Activated naive CD4-positive, alpha-beta T cell treated with anti-CD3 and anti-CD28 coated beads, Interleukin-2, amount 50 U/mL, for 24 hours (primary cell): ENCODE measurements at regions not wholly inside any gene's neighbourhood (a gene's known extent, or its start where the extent isn't known, plus 50 kb on each side); places are given as distances from the start of the nearest gene placed in this dataset.
"Not testable (repeated sequence)": the region's sequence is repeated elsewhere in the genome, so short reads cannot be mapped to it uniquely, and the experiment has no call there.

Experiments
- H3K27ac Mint-ChIP-seq: one replicate; pipeline ENCODE4 v1.8.0; 2021; ENCODE audit warnings: mild to moderate bottlenecking, mixed read lengths
- H3K27me3 Mint-ChIP-seq: one replicate; pipeline ENCODE4 v1.8.0; 2021; ENCODE audit warnings: mixed read lengths
- H3K36me3 Mint-ChIP-seq: one replicate; pipeline ENCODE4 v1.8.0; 2021; ENCODE audit warnings: mixed read lengths
- H3K4me1 Mint-ChIP-seq: one replicate; pipeline ENCODE4 v1.8.0; 2021; ENCODE audit warnings: mixed read lengths
- H3K4me3 Mint-ChIP-seq: one replicate; pipeline ENCODE4 v1.8.0; 2021; ENCODE audit warnings: mild to moderate bottlenecking, mixed read lengths
- H3K9me3 Mint-ChIP-seq: one replicate; pipeline ENCODE4 v1.8.0; 2021; ENCODE audit warnings: mixed read lengths

DNA sequence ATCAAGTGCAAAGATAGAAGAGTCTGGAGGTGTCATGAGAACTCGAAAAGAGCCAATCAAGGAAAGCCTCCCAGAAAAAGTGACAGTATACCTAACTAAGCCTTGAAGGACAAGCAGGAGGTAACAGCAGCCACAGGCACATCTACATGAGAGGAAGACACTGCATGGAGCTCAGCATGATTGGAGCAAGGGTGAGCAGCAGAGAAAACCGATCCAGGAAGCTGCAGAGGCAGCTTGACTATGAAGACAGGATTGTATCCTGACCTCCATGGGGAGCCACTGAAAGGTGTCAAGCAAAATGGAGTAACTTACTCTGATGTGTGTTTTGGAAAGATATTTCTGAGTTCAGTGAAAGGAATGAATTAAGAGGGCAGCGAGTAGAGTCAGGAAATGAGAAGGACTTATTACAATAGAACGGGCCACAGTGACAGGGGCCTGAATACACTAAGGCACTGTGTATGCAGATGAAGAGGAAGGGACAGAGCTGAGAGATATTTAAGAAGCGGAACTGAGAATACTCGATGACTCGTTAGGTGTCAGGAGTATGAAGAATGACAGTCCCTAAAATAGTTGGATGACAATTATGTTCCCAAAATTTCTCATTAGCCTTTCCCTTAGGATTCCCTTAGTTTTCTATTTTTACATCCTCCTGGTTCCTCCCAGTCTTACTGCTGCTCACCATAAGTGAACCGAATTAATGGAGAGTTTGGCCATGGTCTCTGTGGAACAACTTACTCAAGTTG lies 139.3 kb upstream of the NFIA start:
- no peak overlapping the region for H3K27ac Mint-ChIP-seq
- H3K36me3 Mint-ChIP-seq: no peaks in the 10 kb centered on the region
- peaks cover 12% of the 10 kb centered on the region for H3K27me3 Mint-ChIP-seq
- H3K9me3 Mint-ChIP-seq: no peaks in the 10 kb centered on the region
- no peaks in the 10 kb centered on the region for H3K4me1 Mint-ChIP-seq
- no peak overlapping the region for H3K4me3 Mint-ChIP-seq

DNA sequence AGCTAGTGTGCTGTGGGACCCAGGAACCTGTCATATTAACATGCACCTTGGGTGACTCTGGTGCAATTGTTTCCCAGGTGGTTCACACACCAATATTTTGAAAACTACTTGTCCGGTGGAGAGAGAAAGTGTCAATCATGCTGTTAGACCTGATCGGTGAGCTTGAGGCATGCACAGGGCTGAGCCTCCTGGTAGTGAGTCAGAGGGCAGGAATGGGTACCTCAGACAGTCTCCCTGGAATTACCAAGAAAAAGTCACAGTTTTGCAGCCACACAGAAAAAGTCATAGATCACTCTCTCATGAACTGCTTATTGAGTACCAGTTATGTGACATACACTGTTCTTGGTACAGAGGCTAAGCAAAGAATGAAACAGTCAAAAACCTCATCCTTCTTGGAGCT lies 140.1 kb upstream of the NFIA start:
- Mint-ChIP-seq H3K4me1 (no peaks in the 10 kb centered on the region), H3K4me3 (no peak overlapping the region), H3K27ac (no peak overlapping the region), H3K9me3 (no peaks in the 10 kb centered on the region), H3K36me3 (no peaks in the 10 kb centered on the region), H3K27me3 (peaks cover 12% of the 10 kb centered on the region)

DNA sequence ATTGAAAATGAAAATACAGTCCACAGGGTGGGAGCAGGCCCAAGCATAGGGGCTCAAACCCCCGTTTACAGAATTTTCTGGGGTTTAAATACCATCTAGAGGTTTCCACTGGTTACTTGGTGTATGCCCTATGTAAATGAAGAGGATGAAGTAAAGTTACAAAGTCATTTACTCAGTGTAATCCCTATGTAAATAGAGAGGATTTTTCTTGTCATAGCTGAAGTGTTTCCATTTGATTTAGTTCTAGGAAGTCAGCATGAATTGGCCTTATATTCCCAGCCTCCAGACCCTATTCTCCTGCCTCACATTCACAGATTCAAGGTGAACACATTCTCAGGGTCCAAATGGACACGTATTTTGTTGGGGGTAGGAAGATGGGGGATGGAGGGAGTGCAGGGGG lies 141.7 kb upstream of the NFIA start:
- not testable (repeated sequence) for H3K4me1 Mint-ChIP-seq, H3K9me3 Mint-ChIP-seq, H3K36me3 Mint-ChIP-seq, H3K27ac Mint-ChIP-seq, H3K4me3 Mint-ChIP-seq, H3K27me3 Mint-ChIP-seq

DNA sequence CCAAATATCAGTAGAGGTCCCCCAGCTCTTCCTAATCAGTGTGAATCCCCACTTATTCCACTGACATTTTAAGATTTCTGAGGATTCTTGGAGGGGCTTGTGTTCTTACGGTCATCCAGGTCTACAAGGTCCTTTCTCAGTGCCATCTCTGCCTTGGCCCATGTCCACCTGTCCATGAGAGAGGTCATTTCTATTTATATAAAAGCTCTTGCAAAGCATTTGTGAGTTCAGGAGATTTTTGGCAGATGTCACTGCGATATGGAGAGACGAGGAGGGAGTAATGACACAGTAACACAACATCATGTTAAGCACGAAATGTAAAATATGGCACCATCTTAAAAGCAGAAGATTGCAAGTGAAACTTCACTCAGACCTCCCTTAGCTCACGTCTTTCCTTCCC lies 144.6 kb upstream of the NFIA start:
- no peaks in the 10 kb centered on the region for H3K9me3 Mint-ChIP-seq
- no peak overlapping the region for H3K27ac Mint-ChIP-seq
- no peaks in the 10 kb centered on the region for H3K36me3 Mint-ChIP-seq
- H3K4me1 Mint-ChIP-seq: no peaks in the 10 kb centered on the region
- peaks cover 5% of the 10 kb centered on the region for H3K27me3 Mint-ChIP-seq
- no peak overlapping the region for H3K4me3 Mint-ChIP-seq

DNA sequence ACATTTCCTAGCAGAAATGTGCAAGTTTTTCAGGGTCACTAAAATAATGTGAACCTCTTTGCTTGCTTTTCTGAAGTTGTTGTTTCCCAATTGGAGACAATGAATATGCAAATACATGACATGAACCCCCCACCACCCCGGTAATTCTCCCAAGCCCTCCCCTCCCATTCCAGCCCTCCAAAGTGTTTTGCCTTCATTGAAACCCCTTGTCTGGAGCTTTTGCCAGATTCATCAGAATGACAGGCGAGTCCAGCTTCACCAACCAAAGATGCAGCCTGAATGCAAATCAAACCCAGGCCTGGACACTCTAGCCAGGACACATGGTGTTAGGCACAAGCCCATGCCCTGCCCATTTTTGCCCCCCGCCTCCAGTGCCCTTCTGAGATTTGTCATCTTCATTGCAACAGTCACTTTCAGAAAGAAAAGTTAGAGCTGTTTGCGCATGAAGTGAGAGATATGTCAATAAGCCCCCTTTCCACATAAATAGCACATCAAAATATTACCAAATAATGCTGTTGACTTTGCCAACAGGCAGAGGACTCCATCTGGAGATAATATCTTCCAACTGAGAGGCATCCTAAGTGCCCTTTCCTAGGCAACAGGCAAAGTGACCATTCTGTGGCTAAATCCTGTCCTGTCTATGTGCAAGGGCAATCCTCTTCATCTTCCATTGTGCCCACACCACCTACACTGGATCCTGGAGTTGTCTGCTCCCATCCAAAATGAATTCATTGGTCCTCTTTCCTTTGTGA lies 145.6 kb upstream of the NFIA start:
- H3K36me3 Mint-ChIP-seq: no peaks in the 10 kb centered on the region
- no peaks in the 10 kb centered on the region for H3K4me1 Mint-ChIP-seq
- H3K4me3 Mint-ChIP-seq: no peak overlapping the region

DNA sequence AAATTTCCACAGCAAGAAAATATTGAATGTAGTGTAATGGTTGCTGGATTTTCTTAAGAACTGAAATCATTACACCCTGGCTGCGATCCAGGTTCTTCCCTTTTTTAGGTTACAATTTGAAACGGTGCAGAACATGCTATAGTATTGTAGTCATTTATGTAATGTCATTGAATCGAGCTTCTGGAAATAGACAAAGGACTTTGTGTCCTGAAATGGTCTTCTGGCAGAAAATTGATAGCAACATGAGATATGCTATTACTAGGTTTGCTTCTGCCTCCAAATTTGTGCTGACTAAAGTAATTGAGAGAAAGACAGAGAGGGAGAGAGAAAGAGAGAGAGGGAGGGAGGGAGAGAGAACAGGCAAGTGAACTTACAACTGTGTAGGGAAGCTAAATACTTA lies 146.2 kb upstream of the NFIA start:
- Mint-ChIP-seq H3K4me3 (no peak overlapping the region), H3K27ac (no peak overlapping the region), H3K4me1 (no peaks in the 10 kb centered on the region), H3K36me3 (no peaks in the 10 kb centered on the region), H3K9me3 (no peaks in the 10 kb centered on the region), H3K27me3 (peaks cover 5% of the 10 kb centered on the region)

More for the DNA sequence above, 145.6 kb upstream of the NFIA start:
- Mint-ChIP-seq H3K9me3 (no peaks in the 10 kb centered on the region), H3K27me3 (peaks cover 5% of the 10 kb centered on the region), H3K27ac (no peak overlapping the region)

DNA sequence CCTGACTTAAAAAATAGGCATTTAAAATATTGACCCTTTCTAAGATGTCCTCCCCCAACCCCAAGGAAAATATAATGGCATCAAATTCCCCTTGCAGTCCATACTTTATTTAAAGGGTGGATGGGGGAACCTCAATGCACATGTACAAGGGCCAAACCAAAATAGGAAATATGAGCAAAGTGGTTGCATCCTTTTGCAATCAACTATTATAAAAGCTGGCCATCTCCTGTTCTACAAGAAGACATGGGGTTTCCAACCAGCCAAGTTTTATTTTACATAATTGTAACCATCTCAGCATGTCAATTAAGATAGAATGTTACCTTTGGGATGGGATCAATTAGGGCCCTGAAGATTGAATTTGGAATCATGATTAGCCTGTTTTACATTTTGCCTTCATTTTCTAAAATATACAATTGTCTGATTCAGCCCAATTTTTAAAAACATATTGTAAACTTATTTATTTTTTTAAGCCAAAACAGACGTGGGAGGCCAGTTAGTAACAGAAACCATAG lies 146.7 kb upstream of the NFIA start:
- H3K27ac Mint-ChIP-seq: no peak overlapping the region
- H3K4me3 Mint-ChIP-seq: no peak overlapping the region
- H3K4me1 Mint-ChIP-seq: no peaks in the 10 kb centered on the region
- no peaks in the 10 kb centered on the region for H3K36me3 Mint-ChIP-seq
- peaks cover 5% of the 10 kb centered on the region for H3K27me3 Mint-ChIP-seq
- no peaks in the 10 kb centered on the region for H3K9me3 Mint-ChIP-seq

DNA sequence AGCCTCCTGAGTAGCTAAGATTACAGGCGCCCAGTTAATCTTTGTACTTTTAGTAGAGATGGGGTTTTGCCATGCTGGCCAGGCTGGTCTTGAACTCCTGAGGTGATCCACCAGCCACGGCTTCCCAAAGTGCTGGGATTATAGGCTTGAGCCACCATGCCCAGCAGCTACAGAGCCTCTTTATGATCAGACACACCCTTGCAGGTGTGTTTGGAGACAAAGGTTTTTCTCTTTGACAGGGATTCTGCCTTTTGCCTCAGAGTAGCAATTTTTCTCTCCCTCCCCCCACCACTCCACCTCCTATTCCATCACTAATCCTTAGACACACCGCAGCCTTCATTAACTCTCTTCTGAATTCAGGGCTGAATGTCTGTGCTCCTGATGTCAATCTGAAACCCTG lies 152.2 kb upstream of the NFIA start:
- Mint-ChIP-seq H3K27ac (no peak overlapping the region), H3K4me3 (no peak overlapping the region)

DNA sequence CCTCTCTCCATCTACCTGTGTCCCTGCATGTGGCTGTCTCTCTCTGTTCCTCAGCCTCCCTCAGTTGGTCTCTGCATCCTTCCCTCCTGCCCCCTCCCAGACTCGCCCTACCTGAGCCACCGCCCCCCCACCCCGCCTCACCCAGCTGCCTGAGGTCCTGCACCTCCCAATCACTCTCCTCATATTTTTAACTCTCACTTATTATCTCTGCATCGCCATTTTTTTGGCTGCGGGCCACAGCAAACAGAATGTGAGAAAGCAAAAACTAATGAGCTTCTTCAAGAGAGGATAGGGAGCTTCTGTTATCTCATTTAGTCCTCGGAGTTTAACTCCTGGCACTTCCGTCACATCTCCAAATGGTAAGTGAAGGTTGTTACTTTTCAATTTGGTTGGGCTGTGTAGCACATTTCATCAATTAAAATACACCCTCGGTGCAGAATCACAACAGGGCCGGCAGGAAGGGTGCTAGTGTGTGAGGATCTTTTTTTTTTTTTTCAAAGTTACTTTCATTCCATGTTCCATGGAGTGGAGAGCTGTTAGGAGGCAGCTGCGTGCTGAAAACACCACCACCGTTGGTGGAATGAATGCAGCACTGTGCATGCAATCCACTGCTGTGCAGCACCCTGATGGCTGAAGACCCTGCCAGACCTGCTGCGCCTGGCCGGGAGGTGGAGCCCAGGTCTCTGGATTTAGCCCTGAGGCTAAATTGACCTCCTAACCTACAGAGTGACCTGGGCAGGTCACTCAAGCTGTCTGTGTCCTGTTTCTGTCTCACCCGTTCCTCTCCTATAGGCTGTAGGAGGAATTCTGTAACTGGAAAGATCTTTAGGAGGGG lies 157.2 kb upstream of the NFIA start:
- no peaks in the 10 kb centered on the region for H3K27me3 Mint-ChIP-seq
- no peak overlapping the region for H3K27ac Mint-ChIP-seq
- H3K4me1 Mint-ChIP-seq: no peaks in the 10 kb centered on the region
- no peaks in the 10 kb centered on the region for H3K9me3 Mint-ChIP-seq
- no peak overlapping the region for H3K4me3 Mint-ChIP-seq
- no peaks in the 10 kb centered on the region for H3K36me3 Mint-ChIP-seq

More for the DNA sequence above, 152.2 kb upstream of the NFIA start:
- Mint-ChIP-seq H3K4me1 (no peaks in the 10 kb centered on the region), H3K36me3 (no peaks in the 10 kb centered on the region), H3K27me3 (peaks cover 2% of the 10 kb centered on the region), H3K9me3 (no peaks in the 10 kb centered on the region)

DNA sequence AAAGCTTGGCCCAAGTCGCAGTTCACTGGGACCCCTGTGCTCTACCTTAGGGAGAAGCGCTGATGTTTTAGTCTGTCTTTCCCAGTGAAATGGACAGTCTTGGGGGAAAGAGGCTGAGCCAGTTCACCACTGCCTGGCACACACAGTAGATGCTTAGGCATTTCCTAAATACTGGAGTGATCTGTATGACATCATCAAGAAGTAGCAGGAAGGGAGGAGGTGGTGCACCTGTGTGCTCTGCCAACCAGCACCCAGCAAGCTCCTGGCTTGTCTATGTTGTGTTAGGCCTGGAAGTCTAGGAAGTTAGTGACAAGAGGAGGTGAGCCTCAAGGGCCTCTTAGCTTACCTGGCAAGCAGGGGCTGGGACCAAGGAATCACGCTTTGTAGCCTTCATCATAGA lies 158.2 kb upstream of the NFIA start:
- no peak overlapping the region for H3K27ac Mint-ChIP-seq
- no peaks in the 10 kb centered on the region for H3K4me1 Mint-ChIP-seq
- H3K27me3 Mint-ChIP-seq: no peaks in the 10 kb centered on the region
- no peaks in the 10 kb centered on the region for H3K36me3 Mint-ChIP-seq
- no peaks in the 10 kb centered on the region for H3K9me3 Mint-ChIP-seq
- H3K4me3 Mint-ChIP-seq: no peak overlapping the region

DNA sequence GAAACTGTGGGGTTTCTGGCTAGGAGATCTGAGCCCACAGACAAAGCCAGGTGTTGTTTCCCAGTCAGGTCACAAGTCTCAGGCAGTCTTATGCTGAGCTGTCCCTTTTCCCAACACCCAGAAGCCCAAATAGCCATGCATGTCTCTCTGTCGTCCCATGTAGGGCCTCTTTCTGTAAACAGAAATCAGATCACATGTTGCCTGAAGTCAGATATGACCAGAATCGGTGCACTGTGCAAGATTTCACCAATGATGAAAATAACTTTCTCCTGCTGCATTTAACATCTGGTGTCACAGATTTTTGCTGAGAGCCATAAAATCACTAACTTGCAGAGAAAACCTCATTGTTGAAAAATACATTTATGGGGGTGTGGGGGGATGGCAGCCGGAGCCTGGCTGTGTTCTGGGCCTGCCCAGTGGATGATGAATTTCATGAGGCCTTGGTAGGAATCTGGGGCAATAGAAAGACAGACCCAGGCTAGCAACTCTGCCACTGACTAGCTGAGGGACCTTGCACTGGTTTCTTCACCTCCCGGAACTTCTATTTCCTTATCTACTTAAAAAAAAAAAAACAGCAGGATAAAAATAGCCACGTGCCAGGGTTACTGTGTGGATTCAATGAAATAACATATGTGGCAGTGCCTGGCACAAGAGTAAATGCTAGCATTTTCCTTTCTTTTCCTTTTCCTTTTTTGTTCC lies 158.8 kb upstream of the NFIA start:
- no peaks in the 10 kb centered on the region for H3K27me3 Mint-ChIP-seq
- no peaks in the 10 kb centered on the region for H3K9me3 Mint-ChIP-seq
- H3K36me3 Mint-ChIP-seq: no peaks in the 10 kb centered on the region
- no peak overlapping the region for H3K4me3 Mint-ChIP-seq
- H3K27ac Mint-ChIP-seq: no peak overlapping the region
- H3K4me1 Mint-ChIP-seq: no peaks in the 10 kb centered on the region

DNA sequence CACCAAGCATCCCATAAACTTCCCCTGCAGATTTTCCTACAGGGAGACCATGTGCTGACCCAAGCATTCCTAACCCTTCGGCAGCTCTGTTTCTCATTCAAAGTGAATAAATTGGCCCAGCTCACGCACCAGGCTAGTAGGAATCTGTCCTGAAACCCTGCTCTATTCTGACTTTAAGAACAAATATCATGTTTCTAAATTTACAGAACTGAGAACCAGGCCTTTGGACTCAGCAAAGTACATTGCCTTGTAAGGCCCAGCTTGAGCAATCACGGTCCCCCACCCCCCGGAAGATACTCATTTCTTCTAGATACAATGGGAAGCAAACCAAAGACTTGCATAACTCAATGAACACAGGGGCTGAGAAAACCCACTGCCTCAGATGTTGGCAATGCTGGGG lies 160.1 kb upstream of the NFIA start:
- Mint-ChIP-seq H3K4me3 (no peak overlapping the region), H3K27ac (no peak overlapping the region), H3K4me1 (no peaks in the 10 kb centered on the region), H3K9me3 (no peaks in the 10 kb centered on the region), H3K27me3 (no peaks in the 10 kb centered on the region), H3K36me3 (no peaks in the 10 kb centered on the region)

DNA sequence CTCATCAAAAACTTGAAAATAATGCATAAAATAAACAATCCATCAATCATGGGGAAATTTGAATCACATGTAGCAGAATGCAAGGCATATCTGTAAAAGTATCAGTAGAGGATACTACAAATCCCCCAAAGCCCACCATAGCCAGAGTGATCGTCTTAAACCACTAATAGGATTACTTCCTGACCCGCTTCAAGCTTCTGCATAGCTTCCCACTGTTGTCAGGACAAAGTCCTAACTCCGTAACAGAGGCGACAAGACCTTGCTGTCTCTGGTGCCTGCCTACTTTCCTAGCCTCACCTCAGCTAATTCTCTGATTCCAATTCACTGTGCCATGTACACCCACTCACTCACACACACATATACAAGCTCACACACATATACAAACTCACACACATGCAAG lies 161.2 kb upstream of the NFIA start:
- H3K27me3 Mint-ChIP-seq: no peaks in the 10 kb centered on the region
- no peaks in the 10 kb centered on the region for H3K36me3 Mint-ChIP-seq
- H3K4me3 Mint-ChIP-seq: no peak overlapping the region
- H3K9me3 Mint-ChIP-seq: no peaks in the 10 kb centered on the region
- H3K27ac Mint-ChIP-seq: no peak overlapping the region
- H3K4me1 Mint-ChIP-seq: no peaks in the 10 kb centered on the region

DNA sequence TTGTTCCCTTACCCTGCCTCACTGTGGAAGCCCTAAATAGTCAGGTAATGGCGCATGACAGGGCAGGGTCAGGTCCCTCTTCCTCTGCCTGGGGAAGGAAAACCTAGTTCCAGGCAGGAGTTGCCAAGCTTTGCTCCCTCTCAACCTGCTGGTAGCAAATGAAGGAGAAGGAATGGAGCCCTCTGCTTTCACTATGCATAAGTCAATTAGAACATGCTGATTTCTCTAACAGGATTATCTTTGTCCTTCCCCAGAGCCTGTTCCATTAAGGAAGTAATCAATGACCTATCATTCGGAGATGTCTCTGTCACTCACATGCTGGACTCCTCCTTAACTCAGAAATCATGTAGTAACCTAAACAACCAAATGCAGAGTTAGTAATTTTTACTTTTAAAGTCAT lies 161.8 kb upstream of the NFIA start:
- no peaks in the 10 kb centered on the region for H3K4me1 Mint-ChIP-seq
- no peak overlapping the region for H3K4me3 Mint-ChIP-seq
- no peak overlapping the region for H3K27ac Mint-ChIP-seq

DNA sequence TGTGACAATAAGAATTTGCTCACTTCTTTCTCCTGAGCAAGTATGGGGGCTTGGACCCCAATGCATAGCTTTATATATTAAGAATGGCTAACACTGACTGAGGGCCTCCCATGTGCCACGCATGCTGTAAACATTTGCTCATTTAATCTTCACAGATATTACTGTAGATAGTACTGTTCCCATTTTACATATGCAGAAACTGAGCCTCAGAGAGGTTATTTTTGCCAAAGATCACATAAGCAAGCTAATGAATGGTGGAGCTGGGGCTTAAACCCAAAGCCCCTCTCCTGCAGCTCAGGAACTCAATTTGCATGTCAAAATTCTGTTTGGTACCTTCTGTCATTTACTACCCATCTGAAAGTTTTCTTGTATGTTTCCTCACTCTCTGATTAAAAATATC lies 163.5 kb upstream of the NFIA start:
- Mint-ChIP-seq H3K27me3 (no peaks in the 10 kb centered on the region), H3K4me1 (no peaks in the 10 kb centered on the region), H3K27ac (no peak overlapping the region), H3K36me3 (no peaks in the 10 kb centered on the region), H3K9me3 (no peaks in the 10 kb centered on the region), H3K4me3 (no peak overlapping the region)

More for the DNA sequence above, 161.8 kb upstream of the NFIA start:
- no peaks in the 10 kb centered on the region for H3K27me3 Mint-ChIP-seq
- H3K36me3 Mint-ChIP-seq: no peaks in the 10 kb centered on the region
- no peaks in the 10 kb centered on the region for H3K9me3 Mint-ChIP-seq
